B cell (primary cell): ENCODE measurements at regions not wholly inside any gene's neighbourhood (a gene's known extent, or its start where the extent isn't known, plus 50 kb on each side); places are given as distances from the start of the nearest gene placed in this dataset.

Experiments used
- ATAC-seq: fragments of 200-7000 bp; cut with Tn5 transposase; one replicate; pipeline ENCODE4 v1.10.0; 2021; ENCODE audit warnings: low read depth, mild to moderate bottlenecking, moderate number of reproducible peaks, moderate library complexity
- CTCF ChIA-PET: fragments of 350-600 bp; sonication (Branson Sonifier 250); formaldehyde crosslinking; loops from one replicate; lab custom pipeline; 2021; ENCODE audit warnings: antibody characterized with exemption, inconsistent platforms; lab: Charles Lee
- POLR2A ChIA-PET: fragments of 350-600 bp; sonication (Branson Sonifier 250); formaldehyde crosslinking; loops from one replicate; lab custom pipeline; 2021; ENCODE audit warnings: antibody characterized with exemption; lab: Charles Lee
- DNase-seq: peaks from one replicate; pipeline ENCODE4 v3.0.0; 2013
- H2AFZ ChIP-seq: 2 replicates; pipeline ENCODE4 v1.6.1; 2012; ENCODE audit warnings: mild to moderate bottlenecking, low read depth, low read length; ENCODE audit not compliant: insufficient read depth, poor library complexity, severe bottlenecking
- H3K27ac ChIP-seq, 2 donors: 1 replicate in 1 of 2; 2 replicates in 1 of 2; pipeline ENCODE4 v1.5.1; 2012 to 2013; ENCODE audit warnings: low read length in 2 of 2, mild to moderate bottlenecking in 2 of 2, moderate library complexity in 1 of 2
- H3K27me3 ChIP-seq, 4 experiments: fragments of 200-600 bp in 1 of 4; sonication (generic) in 1 of 4; replicated peaks in 1 of 4; 1 replicate in 2 of 4; 2 replicates in 2 of 4; pipeline versions ENCODE4 v1.6.1 to v1.7.0; 2013 to 2016; ENCODE audit warnings: low read length in 3 of 4, mild to moderate bottlenecking in 2 of 4, mixed read lengths in 1 of 4, moderate library complexity in 1 of 4; ENCODE audit not compliant: insufficient read depth in 4 of 4, control insufficient read depth in 3 of 4; ENCODE audit errors: control extremely low read depth in 1 of 4
- H3K36me3 ChIP-seq, 2 experiments: replicated peaks in 1 of 2; 1 replicate in 1 of 2; 2 replicates in 1 of 2; pipeline versions ENCODE4 v1.6.1 to v1.7.1; 2013; ENCODE audit warnings: low read length in 1 of 2; ENCODE audit not compliant: insufficient read depth in 2 of 2, control insufficient read depth in 1 of 2; ENCODE audit errors: control extremely low read depth in 1 of 2, extremely low read depth in 1 of 2
- H3K4me1 ChIP-seq, 2 donors: fragments of 200-600 bp in 1 of 2; sonication (generic) in 1 of 2; 1 replicate in 1 of 2; 2 replicates in 1 of 2; pipeline versions ENCODE4 v1.5.1 to v1.6.1; 2013 to 2017; ENCODE audit warnings: low read length in 2 of 2; ENCODE audit not compliant: control insufficient read depth in 2 of 2, insufficient read depth in 2 of 2
- H3K4me2 ChIP-seq: replicated peaks from 2 replicates; pipeline ENCODE3; 2012; ENCODE audit warnings: mild to moderate bottlenecking, low read depth, low read length; ENCODE audit not compliant: poor library complexity, severe bottlenecking
- H3K4me3 ChIP-seq, 5 experiments: fragments of 200-600 bp in 1 of 5; sonication (generic) in 1 of 5; 1 replicate in 3 of 5; 2 replicates in 2 of 5; pipeline versions ENCODE4 v1.5.1 to v1.7.0; 2011 to 2016; ENCODE audit warnings: low read length in 4 of 5, mild to moderate bottlenecking in 4 of 5, low read depth in 2 of 5, control low read depth in 1 of 5, moderate library complexity in 1 of 5; ENCODE audit not compliant: insufficient read depth in 1 of 5; ENCODE audit errors: control extremely low read depth in 1 of 5, extremely low read depth in 1 of 5
- H3K79me2 ChIP-seq: fragments of 200-600 bp; sonication (generic); one replicate; pipeline ENCODE4 v1.6.0; 2016; ENCODE audit warnings: low read length; ENCODE audit not compliant: control insufficient read depth, insufficient read depth
- H3K9ac ChIP-seq: fragments of 200-600 bp; sonication (generic); 2 replicates; pipeline ENCODE4 v1.6.1; 2017; ENCODE audit warnings: mild to moderate bottlenecking, low read length, moderate library complexity
- H3K9me3 ChIP-seq, 3 donors: one replicate each; pipeline versions ENCODE4 v1.6.1 to v1.7.1; 2013; ENCODE audit warnings: low read length in 2 of 3; ENCODE audit not compliant: control insufficient read depth in 2 of 3, insufficient read depth in 1 of 3; ENCODE audit errors: control extremely low read depth in 1 of 3
- H4K20me1 ChIP-seq: 2 replicates; pipeline ENCODE4 v1.6.0; 2012; ENCODE audit warnings: mild to moderate bottlenecking, low read length; ENCODE audit not compliant: insufficient read depth, control insufficient read depth, poor library complexity, severe bottlenecking
- H3K27ac Mint-ChIP-seq: one replicate; pipeline ENCODE4 v1.8.0; 2021; ENCODE audit warnings: mixed read lengths
- H3K27me3 Mint-ChIP-seq: one replicate; pipeline ENCODE4 v1.8.0; 2021; ENCODE audit warnings: mixed read lengths
- H3K4me1 Mint-ChIP-seq: one replicate; pipeline ENCODE4 v1.8.0; 2021; ENCODE audit warnings: mixed read lengths
- H3K4me3 Mint-ChIP-seq: one replicate; pipeline ENCODE4 v1.8.0; 2021; ENCODE audit warnings: mixed read lengths
- H3K9me3 Mint-ChIP-seq: one replicate; pipeline ENCODE4 v1.8.0; 2022; ENCODE audit warnings: mixed read lengths; ENCODE audit not compliant: insufficient read depth
- CTCF ChIP-seq: fragments of 200-600 bp; IDR thresholded peaks from one replicate; pipeline ENCODE4 v1.8.0; 2022; ENCODE audit warnings: antibody characterized with exemption, mild to moderate bottlenecking
- EZH2 ChIP-seq: IDR thresholded peaks from 2 replicates; pipeline ENCODE4 v1.6.1; 2012; ENCODE audit warnings: borderline replicate concordance, low read depth, mild to moderate bottlenecking, moderate library complexity, low read length; ENCODE audit not compliant: insufficient read depth, poor library complexity, severe bottlenecking
- WGBS: methylation state at CpG from one replicate; pipeline ENCODE4 v1.1.5; 2013; ENCODE audit warnings: missing lambda C conversion rate; ENCODE audit not compliant: insufficient coverage; 5-methylcytosine and 5-hydroxymethylcytosine counted together
- intact Hi-C: fragments of 100-400 bp; cut with micrococcal nuclease; formaldehyde crosslinking; loops from one replicate; pipeline ENCODE4 v1.10.0; 2022

DNA sequence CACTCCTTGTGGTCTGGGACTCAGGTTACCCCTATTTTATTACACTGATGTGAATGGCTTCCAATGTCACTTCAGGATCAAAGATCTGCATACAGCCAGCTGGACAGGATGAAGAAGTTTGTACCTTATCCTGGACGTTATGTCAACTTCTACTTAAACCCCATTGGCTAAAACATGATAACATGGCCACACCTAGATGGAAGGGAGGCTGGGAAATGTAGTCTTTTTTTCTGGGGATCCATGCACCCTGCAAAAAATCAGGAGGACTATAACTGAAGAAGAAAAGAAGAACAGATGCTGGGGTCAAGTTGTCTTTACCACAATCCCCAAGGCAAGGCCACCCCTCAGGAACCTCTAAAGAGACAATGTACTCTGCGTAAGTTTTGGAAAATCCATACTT, 459.2 kb downstream of the BCOR start:
- Histone ChIP-seq H3K79me2 (no peaks in the 10 kb centered on the region), H3K9me3 (no peaks in the 10 kb centered on the region), H3K4me2 (no peak overlapping the region), H3K4me1 (no peaks in the 10 kb centered on the region), H3K9ac (no peak overlapping the region), H3K36me3 (no peaks in the 10 kb centered on the region), H4K20me1 (no peaks in the 10 kb centered on the region), H3K27ac (no peak overlapping the region), H3K4me3 (no peak overlapping the region), H2AFZ (no peak overlapping the region), H3K27me3 (no peaks in the 10 kb centered on the region)
- intact Hi-C loops: no loop called here
- ChIA-PET CTCF (no interaction called here), POLR2A (no interaction called here)
- TF ChIP-seq EZH2: no peak
- no peaks in the 10 kb centered on the region for H3K9me3 Mint-ChIP-seq
- no peak overlapping the region for H3K27ac Mint-ChIP-seq
- no peaks in the 10 kb centered on the region for H3K4me1 Mint-ChIP-seq
- no peak overlapping the region for H3K4me3 Mint-ChIP-seq
- H3K27me3 Mint-ChIP-seq: peaks cover 11% of the 10 kb centered on the region
- 100% methylated on average over 1 of the region's 2 CpGs for WGBS
- no peak for ATAC-seq
- no peak for DNase-seq

- 77% methylated on average over 3 of the region's 4 CpGs for WGBS
- Histone ChIP-seq H3K4me1 (no peaks in the 10 kb centered on the region), H3K27ac (no peak overlapping the region), H3K4me2 (no peak overlapping the region), H3K9me3 (no peaks in the 10 kb centered on the region), H3K79me2 (no peaks in the 10 kb centered on the region), H2AFZ (no peak overlapping the region), H3K36me3 (no peaks in the 10 kb centered on the region), H4K20me1 (no peaks in the 10 kb centered on the region), H3K9ac (no peak overlapping the region), H3K27me3 (no peaks in the 10 kb centered on the region), H3K4me3 (no peak overlapping the region)
- peaks cover 11% of the 10 kb centered on the region for H3K27me3 Mint-ChIP-seq
- TF ChIP-seq EZH2: no peak
- TF ChIP-seq CTCF: no peak
- H3K4me3 Mint-ChIP-seq: no peak overlapping the region
- ATAC-seq: no peak
- ChIA-PET CTCF (no interaction called here), POLR2A (no interaction called here)
- no peak overlapping the region for H3K27ac Mint-ChIP-seq
- intact Hi-C loops: no loop called here
- no peak for DNase-seq
- no peaks in the 10 kb centered on the region for H3K9me3 Mint-ChIP-seq
- no peaks in the 10 kb centered on the region for H3K4me1 Mint-ChIP-seq
Observed at GRCh38 chrX:39639871-39640270, 457.9 kb downstream of the BCOR start.
